GM21717 (cell line): ENCODE measurements at regions not wholly inside any gene's neighbourhood (a gene's known extent, or its start where the extent isn't known, plus 50 kb on each side); places are given as distances from the start of the nearest gene placed in this dataset.

Experiments used
- ATAC-seq: cut with Tn5 transposase; IDR thresholded peaks from one replicate; pipeline ENCODE4 v1.9.1; 2021; ENCODE audit warnings: mild to moderate bottlenecking, moderate library complexity; ENCODE audit not compliant: unreplicated experiment

DNA sequence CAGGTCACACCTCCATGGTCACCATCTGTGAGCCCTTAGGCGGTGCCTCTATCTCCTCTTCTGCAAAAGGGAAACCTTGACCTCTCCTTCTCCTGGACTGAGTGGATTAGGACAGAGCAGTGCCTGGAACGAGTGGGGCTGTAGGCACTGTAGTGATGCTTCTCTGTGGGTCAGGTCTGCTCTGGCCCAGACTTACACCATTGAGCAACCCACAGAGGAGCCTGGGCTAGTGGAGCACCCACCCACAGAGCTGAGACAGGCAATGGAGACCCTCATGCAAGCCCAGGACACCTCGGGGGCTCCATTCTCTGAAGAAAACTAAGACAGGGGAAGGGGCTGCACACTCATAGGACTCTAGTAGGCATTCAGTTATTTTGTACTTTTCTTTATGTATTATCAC, 400.6 kb downstream of the GADD45G start:
- ATAC-seq = no peak

DNA sequence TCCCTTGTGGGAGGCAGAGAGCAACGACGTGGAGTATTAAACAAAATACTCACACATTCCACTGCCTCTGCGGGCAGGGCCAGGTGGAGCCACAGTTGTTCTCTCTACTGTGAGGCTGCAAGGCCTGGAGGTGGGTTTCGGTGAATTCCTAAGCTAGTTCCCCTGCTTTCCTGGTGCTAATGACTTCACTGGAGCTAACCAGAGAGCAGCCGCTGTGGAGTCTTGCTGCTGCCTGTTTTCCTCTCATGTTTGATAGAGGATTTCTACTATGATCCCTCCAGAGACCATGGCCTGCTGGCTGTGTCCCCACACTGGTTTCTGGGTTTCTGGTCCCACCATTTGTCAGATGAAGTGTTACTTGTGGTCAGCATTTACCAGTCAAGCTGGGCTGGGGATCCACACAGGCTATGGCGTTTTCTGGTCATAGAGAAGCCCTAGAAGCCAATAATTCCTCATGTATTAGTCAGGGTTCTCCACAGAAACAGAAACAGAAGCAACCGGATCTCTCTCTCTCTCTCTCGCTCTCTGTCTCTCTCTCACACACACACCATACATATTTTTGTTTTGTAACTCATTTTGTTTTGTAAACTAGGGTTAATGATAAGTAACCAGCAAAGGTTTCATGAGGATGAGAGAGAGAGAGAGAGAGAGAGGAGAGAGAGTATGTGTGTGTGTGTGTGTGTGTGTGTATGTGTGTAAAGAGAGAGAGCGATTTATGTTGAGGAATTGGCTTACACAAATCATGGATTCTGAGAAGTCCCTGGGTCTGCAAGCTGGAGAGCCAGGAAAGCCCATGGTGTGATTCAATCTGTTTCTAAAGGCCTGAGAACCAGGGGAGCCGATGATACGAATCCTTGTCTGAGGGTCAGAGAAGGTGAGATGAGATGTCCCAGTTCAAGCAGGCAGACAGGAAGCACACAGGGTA, 403.0 kb downstream of the GADD45G start:
- no peak for ATAC-seq

DNA sequence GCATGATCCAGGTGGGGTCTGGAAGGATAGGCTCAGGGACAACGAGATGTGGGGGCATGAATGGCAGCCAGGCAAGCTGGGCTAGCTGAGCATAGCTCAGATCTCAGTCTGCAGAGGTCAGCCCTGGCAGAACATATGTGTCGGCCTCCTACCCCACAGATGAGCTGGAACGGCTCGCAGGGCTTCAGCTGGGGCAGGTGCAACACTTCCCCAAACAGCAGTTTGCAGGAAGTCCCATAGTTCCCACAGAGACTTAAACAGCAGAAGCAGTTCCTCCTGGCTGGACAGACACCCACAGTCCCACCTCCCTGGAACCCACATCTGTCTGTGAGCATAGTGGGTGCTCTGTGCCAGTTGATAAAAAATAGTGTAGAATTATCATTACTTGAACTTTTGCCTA, 404.6 kb downstream of the GADD45G start:
- ATAC-seq = no peak

DNA sequence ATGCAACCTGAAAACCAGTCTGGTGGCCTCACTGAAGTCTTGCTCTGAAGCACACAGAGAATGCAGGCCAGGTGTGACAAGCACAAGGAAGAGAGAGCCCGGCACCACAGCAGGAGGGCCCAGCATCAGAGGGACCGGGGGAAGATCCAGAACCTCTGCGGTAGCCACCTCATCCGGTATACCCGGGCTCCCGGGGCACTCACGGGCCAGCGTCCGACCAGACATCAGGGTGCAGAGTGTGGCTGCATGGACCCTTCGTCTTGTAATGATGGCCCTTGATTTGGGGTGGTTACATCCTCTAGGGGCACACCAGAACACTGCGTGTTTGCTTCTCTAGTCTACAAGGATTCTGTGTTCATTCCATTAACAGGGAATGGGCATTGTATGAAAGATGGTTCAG, 406.0 kb downstream of the GADD45G start:
- no peak for ATAC-seq

DNA sequence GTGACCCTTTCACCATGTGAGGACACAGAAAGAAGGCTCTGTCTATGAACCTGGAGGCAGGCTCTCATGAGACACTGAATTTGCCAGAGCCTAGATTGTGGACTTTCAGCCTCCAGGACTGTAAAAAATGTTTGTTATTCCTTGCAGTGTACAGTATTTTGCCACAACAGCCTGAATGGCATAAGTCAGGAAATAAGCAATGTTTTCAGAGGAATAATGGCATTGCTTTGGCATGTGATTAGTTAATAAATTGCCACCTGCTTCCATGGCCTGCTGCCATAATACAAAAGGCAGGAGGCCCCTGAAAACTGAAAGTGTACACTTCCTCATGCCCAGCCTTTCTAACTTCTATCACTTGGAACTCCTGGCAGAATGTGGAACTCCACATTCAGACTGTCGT, 408.1 kb downstream of the GADD45G start:
- ATAC-seq = no peak

DNA sequence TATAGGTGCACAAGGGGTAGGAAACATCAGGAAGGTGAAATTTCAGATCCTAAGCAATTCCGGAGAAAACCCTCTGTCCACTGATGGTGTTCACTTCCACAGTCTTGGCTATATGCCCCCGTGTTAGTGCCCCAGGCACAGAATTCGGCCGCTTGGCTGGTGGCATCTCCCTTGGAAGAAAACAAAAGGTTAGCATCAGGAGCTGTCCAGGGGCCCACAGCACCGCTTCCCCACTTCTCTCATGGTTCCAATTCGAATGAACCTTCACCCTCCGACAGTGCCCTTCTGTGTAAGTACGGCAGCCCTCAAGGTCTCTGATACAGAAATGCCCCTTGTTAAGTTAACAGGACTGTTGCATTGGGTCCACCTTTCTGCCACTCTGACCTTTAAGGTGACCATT, 409.0 kb downstream of the GADD45G start:
- ATAC-seq = no peak

DNA sequence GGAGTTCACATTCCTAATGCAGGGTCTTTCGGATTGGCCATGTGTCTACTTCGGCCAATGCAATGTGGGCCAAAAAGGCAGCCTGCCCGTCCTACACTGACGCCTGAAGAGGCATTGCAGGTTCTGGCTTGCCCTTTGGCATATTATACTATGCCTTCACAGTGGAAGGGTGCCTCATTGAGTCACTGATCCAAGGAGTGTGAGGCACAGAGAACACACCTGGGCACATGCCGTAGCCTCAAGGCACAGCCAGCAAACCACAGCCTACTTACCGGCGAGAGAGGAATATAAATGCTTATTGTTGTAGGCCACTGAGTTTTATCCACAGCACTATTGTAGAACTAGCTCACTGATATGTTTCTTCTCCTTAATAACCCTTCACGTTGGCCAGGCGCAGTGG, 409.6 kb downstream of the GADD45G start:
- no peak for ATAC-seq

DNA sequence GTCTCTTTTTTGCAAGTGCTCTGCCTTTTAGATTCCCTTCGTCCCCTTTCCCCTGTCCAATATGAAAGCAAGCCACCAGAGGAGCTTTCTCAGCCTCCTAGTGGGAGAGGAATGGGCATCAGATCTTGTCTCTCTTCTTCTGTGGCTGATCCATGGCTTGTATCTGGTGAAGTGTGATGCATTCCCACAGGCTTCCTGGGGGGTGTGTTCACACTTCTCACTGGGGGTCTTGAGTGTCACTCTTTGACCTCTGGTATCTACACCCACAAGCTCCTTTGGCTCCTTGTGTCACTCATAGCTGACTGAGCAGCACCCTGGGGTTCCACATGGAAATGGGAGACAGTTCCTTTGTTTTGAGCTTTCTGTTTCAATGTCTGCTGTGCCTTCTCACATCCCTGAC, 411.5 kb downstream of the GADD45G start:
- ATAC-seq = no peak

DNA sequence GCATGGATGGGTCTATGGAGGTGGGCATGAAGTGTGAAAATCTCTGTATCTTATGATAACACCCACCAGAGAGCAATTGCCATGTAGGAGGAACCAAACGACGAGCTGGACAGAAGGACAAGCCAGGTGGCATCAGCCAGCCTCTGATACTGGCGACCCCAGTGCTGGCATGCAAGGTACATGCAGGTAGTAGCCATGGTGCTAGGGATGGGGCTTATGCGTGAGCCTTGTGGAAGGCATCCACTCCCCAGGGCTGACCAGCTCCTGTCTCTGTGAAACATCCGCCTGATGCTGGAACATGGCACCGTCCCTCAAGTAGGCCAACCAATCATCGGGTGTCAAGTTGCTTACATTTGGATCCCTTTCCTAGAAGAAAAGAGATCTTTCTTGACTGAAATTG, 412.9 kb downstream of the GADD45G start:
- ATAC-seq = no peak

DNA sequence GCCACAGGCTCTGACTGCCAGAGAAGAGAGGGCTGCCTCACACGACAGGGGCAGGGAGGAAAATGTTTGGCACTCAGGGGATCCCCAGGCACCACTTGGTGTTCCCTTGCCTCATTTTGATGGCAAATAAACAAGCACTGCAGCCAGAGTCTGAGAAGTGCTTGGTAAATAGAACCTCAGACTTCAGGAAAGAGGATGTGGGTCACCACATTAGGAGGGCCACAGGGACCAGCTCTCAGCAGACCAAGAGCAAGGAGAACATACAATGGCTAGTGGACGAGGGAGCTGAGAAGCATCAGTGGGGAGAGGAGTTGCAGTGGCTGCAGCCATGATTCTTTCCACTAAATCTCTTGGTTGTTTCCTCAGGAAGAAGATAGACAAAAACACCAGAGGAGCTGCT, 413.9 kb downstream of the GADD45G start:
- ATAC-seq = no peak

DNA sequence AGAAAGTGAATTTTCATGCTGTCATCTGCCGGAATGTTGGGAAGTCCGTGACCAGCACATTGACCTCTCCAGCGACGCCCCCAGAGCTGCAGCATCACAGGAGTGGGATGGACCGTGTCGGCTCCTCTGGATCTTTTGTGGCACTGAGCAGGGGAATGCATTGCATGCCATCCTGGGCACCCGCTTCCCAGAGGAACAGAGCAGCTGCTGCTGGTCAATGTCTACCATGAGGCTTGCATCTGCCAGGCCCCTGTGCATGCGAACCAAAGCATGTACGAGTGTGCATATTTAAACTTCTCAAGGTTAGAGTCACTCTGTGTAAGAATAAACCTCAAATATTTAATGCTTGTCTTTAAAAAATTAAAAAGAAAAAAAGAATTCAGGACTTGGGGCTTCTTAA, 414.8 kb downstream of the GADD45G start:
- ATAC-seq = no peak

DNA sequence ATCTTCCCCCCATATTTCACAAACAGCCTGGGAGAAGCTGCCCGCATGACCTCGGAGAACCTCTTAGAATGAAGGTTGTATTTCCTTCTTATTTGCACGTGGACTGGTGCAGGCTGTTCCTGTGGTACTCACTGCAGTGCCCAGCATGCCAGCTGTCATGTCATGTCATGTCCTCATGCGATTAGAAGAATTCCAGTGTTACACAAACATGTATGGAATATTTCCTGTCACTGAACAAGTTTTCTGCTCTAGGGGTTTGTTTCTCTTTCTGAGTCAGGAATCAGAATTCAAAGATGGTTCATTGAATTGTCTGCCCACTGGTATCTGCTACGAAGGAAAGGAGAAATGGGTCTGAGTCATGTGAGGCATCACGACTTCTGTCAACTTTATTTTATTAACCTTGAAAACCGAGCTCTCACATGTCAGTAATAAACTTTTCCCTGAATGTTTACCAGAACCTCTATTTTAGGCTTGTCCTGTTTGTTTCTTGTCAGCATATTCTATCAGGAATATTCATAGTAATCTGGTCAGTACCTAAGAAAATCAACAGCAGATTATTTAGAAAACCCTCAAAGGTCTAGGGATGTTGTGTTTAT, 415.6 kb downstream of the GADD45G start:
- no peak for ATAC-seq

DNA sequence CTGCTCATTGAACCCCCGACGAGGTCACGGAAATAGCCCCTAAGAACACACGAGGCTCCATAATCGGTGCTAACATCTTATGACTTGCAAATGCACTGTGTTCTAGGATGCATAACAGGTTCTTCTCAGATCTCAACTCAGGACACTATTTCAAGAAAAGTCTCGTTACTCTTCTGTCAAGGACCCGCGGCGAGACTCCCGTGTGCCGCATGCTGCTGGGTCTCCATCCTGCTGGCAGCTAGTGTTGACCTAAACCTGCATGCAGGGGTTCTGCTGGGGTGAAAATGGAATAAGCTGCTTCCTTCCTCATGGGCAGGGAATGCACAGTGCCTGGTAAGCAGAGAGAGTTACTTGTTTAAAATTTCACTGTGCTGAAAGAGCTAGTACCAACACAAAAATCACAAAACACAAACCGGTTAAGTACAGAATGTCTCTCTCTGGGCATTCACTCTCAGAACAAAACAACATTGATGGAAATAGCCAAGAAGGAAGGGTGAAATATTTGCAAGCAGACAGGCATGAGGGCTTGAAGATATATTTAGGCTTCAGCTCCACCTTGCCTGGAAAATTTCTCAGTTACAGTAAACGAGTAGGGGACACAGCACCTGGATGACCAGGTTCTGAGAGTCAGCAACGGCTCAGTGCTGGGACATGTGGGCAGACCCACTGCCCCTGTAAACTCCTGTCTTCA, 416.5 kb downstream of the GADD45G start:
- no peak for ATAC-seq

DNA sequence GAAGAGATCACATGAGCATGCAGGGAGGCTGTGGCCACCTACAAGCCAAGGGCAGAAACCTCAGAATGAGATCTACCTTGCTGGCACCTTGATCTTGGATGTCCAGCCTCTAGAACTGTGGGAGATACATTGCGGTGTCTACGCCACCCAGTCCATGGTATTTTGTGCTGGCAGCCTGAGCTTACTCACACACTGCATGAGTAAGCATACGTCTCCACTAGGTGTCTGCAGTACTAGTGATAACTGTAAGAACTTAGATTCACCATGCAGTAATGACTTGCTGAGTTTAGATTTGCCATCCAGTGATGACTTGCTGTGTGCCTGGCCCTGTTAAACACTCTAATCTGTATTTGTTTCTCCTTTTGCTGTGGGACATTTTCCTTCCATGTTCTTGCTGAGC, 417.7 kb downstream of the GADD45G start:
- ATAC-seq = no peak

DNA sequence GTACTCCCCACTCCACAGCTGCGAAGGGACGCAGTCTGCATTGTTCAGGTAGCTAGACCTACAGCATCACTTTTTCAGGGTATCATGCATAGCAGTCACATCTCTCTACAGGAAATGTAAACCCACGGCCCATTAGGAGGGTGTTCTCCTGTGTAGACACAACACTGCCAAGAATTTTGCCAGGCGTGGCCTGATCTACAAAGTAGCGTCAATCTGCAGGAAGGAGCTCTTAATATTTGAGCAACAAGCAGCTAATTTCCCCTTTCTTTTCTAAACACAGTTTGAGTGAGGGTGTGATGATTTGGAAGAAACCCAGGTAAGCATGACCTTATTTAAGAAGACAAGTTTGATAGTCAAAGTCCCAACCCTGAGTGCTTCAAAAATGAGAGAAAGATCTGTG, 419.0 kb downstream of the GADD45G start:
- no peak for ATAC-seq

DNA sequence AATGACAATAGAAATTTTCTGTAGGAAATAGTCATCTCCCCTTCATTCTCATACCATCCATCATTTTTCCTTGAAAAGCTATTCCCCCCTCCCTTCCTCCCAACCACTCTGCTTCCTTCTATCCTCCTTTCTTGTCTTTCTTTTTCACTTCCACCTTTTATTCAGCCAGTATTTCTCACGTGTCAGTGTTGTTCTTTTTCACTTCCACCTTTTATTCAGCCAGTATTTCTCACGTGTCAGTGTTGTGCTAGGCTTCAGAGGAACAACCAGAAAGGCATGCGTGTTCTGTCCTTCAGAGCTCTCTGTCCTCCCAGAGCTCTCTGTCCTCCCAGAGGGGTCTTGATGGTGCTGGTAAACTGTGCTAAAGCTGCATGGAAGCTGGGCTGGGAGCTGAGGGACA, 419.6 kb downstream of the GADD45G start:
- no peak for ATAC-seq

DNA sequence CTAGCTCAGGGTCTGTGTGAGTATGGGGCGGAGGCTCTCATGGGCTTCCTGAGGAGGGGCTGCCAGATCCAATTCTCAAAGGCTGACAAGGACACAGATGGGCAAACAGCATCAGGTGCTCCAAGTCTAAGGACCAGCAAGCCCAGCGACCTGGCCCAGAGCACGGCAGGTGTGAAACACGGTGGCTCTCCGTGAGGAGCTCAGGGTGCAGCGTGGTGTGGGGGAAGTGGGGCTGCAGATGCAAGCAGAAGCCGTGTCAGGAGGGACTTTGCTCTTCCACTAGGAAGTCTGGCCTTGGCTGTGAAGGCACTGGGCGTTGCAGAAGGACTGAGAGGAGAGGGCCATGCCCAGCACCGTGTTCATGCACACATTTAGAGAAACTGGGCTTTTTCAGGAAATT, 420.0 kb downstream of the GADD45G start:
- ATAC-seq = no peak

DNA sequence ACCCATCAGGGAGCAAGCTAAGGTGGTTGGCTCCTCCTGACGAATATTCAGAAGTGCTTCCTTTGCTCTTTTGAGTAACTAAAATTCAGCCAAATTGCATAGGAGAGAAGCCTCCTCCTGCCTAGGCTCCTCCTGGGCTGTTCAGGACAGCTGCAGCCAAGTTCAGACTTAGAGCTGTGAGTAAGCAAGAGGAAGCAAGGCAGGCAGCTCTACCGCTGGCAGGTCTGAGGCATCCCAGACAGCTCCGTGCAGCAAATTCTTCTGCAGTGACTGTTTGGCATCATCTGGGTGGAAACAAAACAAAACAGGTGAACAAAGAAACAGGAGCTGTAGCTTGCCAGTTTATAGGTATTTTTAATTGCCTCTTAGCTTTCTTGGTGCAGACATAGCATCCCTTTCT, 421.0 kb downstream of the GADD45G start:
- ATAC-seq = no peak

DNA sequence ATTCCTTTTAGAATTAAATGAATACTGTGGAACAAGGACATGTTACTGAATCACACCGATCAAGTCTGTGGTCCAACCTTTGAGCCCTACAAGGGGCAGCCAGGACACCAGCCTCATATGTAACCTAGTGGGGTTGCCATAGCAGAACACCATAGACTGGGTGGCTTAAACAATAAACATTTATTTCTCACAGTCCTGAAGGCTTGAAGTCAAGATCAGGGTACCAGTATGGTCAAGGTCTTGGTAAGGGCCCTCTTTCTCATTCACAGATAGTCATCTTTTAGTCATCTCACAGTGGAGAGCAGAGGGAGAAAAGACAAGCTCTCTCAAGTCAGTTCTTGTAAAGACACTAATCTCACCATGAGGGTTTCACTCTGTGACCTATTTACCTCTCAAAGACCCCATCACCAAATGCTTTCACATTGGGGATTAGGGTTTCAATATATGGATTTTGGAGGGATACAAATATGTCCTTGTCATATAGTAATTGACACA, 422.5 kb downstream of the GADD45G start:
- ATAC-seq = no peak

DNA sequence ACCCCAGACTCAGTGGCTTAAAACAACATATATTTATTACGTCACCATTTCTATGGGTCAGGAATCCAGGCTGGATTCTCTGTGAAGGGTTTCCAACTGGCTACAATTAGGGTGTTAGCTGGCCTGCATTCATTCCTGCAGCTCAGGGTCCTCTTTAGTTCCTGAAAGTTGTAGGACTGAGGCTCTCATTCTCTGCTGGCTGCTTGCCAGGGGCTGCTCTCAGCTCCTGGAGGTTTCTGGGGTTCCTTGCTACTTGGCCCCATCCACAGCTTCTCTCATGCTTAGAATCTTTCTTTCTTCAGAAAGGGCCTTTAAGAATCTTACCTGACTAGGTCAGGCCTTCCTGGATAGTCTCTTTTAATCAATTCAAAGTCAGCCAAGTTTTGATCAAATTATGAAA, 424.6 kb downstream of the GADD45G start:
- no peak for ATAC-seq

DNA sequence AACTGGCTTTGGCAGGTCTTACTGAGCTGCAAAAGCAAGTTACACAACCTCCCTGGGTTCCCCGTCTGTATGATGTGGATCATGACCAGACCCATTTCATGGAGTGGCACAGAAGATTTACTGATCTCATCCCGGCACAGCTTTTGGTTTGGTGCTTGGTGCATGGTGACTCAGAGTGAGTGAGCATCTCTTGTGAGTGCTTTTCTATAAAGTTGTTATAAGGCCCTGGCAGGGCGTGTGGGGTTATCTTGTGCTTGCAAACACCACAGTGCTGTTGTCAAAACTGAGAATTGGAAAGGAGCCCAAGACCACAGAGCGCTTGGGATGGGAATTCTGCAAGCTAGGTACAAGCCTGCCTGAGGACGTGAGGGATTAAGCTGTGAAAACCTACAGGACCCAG, 425.2 kb downstream of the GADD45G start:
- ATAC-seq = no peak
